RWPE1 (cell line): ENCODE measurements at regions not wholly inside any gene's neighbourhood (a gene's known extent, or its start where the extent isn't known, plus 50 kb on each side); places are given as distances from the start of the nearest gene placed in this dataset.

Source experiments
- CTCF ChIA-PET: fragments of 350-600 bp; sonication (Branson Sonifier 250); formaldehyde crosslinking; extraction: SDS; loops from one replicate; lab custom pipeline; 2021; lab: Yijun Ruan, JAX
- POLR2A ChIA-PET: fragments of 400-600 bp; formaldehyde crosslinking; extraction: SDS; loops from one replicate; lab custom pipeline; 2020; ENCODE audit warnings: antibody characterized with exemption; ENCODE audit not compliant: low non-redundant PET; lab: Yijun Ruan, JAX
- DNase-seq: peaks from one replicate; pipeline ENCODE4 v3.0.0; 2012; ENCODE audit warnings: low spot score
- H3K27ac ChIP-seq: fragments of 450-650 bp; 2 replicates; pipeline ENCODE4 v1.5.1; 2017
- TF ChIP-seq, protein P1 (sequence below): fragments of 450-650 bp; conservative IDR thresholded peaks from 2 replicates; pipeline ENCODE4 v1.5.1; 2017; ENCODE audit warnings: low read depth, mild to moderate bottlenecking

- TF ChIP-seq, protein P1, sequence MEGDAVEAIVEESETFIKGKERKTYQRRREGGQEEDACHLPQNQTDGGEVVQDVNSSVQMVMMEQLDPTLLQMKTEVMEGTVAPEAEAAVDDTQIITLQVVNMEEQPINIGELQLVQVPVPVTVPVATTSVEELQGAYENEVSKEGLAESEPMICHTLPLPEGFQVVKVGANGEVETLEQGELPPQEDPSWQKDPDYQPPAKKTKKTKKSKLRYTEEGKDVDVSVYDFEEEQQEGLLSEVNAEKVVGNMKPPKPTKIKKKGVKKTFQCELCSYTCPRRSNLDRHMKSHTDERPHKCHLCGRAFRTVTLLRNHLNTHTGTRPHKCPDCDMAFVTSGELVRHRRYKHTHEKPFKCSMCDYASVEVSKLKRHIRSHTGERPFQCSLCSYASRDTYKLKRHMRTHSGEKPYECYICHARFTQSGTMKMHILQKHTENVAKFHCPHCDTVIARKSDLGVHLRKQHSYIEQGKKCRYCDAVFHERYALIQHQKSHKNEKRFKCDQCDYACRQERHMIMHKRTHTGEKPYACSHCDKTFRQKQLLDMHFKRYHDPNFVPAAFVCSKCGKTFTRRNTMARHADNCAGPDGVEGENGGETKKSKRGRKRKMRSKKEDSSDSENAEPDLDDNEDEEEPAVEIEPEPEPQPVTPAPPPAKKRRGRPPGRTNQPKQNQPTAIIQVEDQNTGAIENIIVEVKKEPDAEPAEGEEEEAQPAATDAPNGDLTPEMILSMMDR = no peak
- CTCF ChIA-PET = no interaction called here
- no peak overlapping the region for H3K27ac ChIP-seq
- no peak for DNase-seq
- POLR2A ChIA-PET = no interaction called here
Observed at GRCh38 chr18:64799376-64799775, 650.5 kb upstream of the LINC00305 start.

- ChIA-PET POLR2A (no interaction called here), CTCF (interaction anchor here (0.5 kb wide), 1 partner anchor 382 kb away, joined by 5 read pairs; no protein-coding TSS in a partner anchor)
- DNase-seq = no peak
- no peak overlapping the region for H3K27ac ChIP-seq
- TF ChIP-seq, protein P1 = no peak
Observed at GRCh38 chr18:64791236-64791635, 642.3 kb upstream of the LINC00305 start.

GRCh38 chr18:64785686-64786085, 636.8 kb upstream of the LINC00305 start:
- POLR2A ChIA-PET = no interaction called here
- TF ChIP-seq, protein P1 = no peak
- no peak for DNase-seq
- CTCF ChIA-PET = no interaction called here
- no peak overlapping the region for H3K27ac ChIP-seq

DNA sequence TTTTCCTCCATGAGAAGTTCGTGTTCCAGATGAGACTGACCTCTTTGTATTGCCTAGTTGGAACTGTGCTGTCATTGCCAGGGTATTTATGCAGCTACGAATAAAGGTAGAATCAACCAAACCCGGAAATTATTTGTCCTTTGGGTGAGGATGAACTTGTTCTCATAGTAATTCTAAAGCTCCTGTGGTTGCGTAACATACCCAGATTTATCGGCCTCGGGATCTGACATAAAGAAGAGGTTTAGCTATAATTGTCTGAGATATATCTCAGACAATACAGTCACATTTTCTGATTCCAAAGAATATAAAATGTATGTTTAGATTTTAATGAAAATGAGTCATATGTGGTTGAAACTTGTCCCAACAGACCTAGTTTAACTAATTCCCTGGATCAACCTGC, 628.7 kb upstream of the LINC00305 start:
- DNase-seq = no peak
- CTCF ChIA-PET = no interaction called here
- POLR2A ChIA-PET = no interaction called here
- TF ChIP-seq, protein P1 = no peak
- no peak overlapping the region for H3K27ac ChIP-seq

DNA sequence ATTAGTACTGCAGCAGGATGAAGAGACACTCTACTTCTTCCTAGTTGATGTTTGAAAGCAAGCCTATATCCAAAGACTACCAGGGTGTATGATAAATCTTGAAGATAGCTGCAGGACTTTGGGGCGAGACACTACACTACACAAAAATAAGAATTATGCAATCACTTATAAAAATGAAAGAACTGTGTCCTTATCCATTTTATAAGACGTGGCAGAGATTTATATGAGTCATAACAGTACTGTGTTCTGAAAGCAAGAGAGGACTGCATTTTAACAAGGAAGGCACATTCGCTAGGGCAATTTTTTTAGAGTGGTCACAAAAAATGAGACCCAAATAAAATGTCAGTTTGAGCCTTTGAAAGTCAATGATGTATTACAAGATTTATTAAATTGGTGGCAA, 617.0 kb upstream of the LINC00305 start:
- TF ChIP-seq, protein P1 = no peak
- CTCF ChIA-PET = no interaction called here
- POLR2A ChIA-PET = no interaction called here
- DNase-seq = no peak
- H3K27ac ChIP-seq = no peak overlapping the region

DNA sequence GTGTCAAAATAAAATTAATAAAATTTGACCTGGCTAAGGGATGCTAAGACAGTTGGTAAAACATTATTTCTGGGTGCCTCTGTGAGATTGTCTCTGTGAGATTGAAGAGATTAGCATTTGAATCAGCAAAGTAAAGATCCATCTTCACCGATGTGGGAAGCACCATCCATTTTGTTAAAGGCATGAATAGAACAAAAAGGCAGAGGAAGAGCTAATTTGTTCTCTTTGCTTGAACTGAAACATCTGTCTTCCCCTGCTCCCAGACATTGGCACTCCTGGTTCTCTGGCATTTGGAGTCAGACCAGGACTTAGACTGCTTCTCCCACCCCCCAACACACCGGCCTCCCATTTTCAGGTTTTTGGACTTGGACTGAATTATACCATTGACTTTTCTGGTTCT, 603.8 kb upstream of the LINC00305 start:
- no peak overlapping the region for H3K27ac ChIP-seq
- no peak for DNase-seq
- ChIA-PET POLR2A (no interaction called here), CTCF (no interaction called here)
- TF ChIP-seq, protein P1 = no peak

- H3K27ac ChIP-seq = no peak overlapping the region
- POLR2A ChIA-PET = no interaction called here
- no peak for DNase-seq
- CTCF ChIA-PET = no interaction called here
- TF ChIP-seq, protein P1 = no peak
Observed at GRCh38 chr18:64749884-64750283, 601.0 kb upstream of the LINC00305 start.
